ENCODE measurements at regions not wholly inside any gene's neighbourhood (a gene's known extent, or its start where the extent isn't known, plus 50 kb on each side); places are given as distances from the start of the nearest gene placed in this dataset.

- H3F3A ChIP-seq (ENCODE audit: insufficient read depth), result no peaks in the 10 kb centered on the region
- no peak overlapping the region for H3K9ac ChIP-seq (ENCODE audit: low read length)
- no peak overlapping the region for H2AFZ ChIP-seq (ENCODE audit: low read depth, low read length, severe bottlenecking)
- no peaks in the 10 kb centered on the region for H3K27me3 ChIP-seq (ENCODE audit: low read length)
- H3K36me3 ChIP-seq (ENCODE audit: low read length), result no peaks in the 10 kb centered on the region
- H4K20me1 ChIP-seq (ENCODE audit: low read depth, low read length), result no peaks in the 10 kb centered on the region
- no peaks in the 10 kb centered on the region for H3K9me2 ChIP-seq (replicated peaks; ENCODE audit: insufficient read depth, low read length)
- H3K4me2 ChIP-seq (ENCODE audit: low read depth, low read length, poor library complexity, severe bottlenecking), result no peak overlapping the region
- H3K9me3 ChIP-seq (ENCODE audit: insufficient read depth, low read length), result no peaks in the 10 kb centered on the region
- no peaks in the 10 kb centered on the region for H3K79me2 ChIP-seq (ENCODE audit: insufficient read depth, low read length)
- no peak overlapping the region for H3K27ac ChIP-seq (ENCODE audit: low read depth, low read length)
- TF ChIP-seq, protein P1, sequence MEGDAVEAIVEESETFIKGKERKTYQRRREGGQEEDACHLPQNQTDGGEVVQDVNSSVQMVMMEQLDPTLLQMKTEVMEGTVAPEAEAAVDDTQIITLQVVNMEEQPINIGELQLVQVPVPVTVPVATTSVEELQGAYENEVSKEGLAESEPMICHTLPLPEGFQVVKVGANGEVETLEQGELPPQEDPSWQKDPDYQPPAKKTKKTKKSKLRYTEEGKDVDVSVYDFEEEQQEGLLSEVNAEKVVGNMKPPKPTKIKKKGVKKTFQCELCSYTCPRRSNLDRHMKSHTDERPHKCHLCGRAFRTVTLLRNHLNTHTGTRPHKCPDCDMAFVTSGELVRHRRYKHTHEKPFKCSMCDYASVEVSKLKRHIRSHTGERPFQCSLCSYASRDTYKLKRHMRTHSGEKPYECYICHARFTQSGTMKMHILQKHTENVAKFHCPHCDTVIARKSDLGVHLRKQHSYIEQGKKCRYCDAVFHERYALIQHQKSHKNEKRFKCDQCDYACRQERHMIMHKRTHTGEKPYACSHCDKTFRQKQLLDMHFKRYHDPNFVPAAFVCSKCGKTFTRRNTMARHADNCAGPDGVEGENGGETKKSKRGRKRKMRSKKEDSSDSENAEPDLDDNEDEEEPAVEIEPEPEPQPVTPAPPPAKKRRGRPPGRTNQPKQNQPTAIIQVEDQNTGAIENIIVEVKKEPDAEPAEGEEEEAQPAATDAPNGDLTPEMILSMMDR (IDR thresholded peaks at IDR 0.05; ENCODE audit: insufficient read depth, low read length, poor library complexity, severe bottlenecking), result no peak
- no peak for TF ChIP-seq EZH2phosphoT487 (conservative IDR thresholded peaks at IDR 0.05; ENCODE audit: low read length)
- H3K4me3 ChIP-seq (ENCODE audit: insufficient read depth, low read length, poor library complexity, severe bottlenecking), result no peak overlapping the region
Measured at GRCh38 chr2:226184540-226184939, 615.1 kb downstream of the IRS1 start.

GRCh38 chr2:226183550-226183949 lies 616.1 kb downstream of the IRS1 start:
- no peak overlapping the region for H2AFZ ChIP-seq (ENCODE audit: low read depth, low read length, severe bottlenecking)
- TF ChIP-seq EZH2phosphoT487 (conservative IDR thresholded peaks at IDR 0.05; ENCODE audit: low read length), result no peak
- TF ChIP-seq, protein P1 (IDR thresholded peaks at IDR 0.05; ENCODE audit: insufficient read depth, low read length, poor library complexity, severe bottlenecking), result no peak
- no peak overlapping the region for H3K27ac ChIP-seq (ENCODE audit: low read depth, low read length)

GRCh38 chr2:226183033-226183432 lies 616.6 kb downstream of the IRS1 start:
- Histone ChIP-seq H2AFZ (ENCODE audit: low read depth, low read length, severe bottlenecking) (no peak overlapping the region), H3K36me3 (ENCODE audit: low read length) (no peaks in the 10 kb centered on the region), H3K9me2 (replicated peaks; ENCODE audit: insufficient read depth, low read length) (no peaks in the 10 kb centered on the region), H3K79me2 (ENCODE audit: insufficient read depth, low read length) (no peaks in the 10 kb centered on the region), H3K9ac (ENCODE audit: low read length) (no peak overlapping the region), H3K9me3 (ENCODE audit: insufficient read depth, low read length) (no peaks in the 10 kb centered on the region; the same call in 1 of the 2 replicates), H3K27ac (ENCODE audit: low read depth, low read length) (no peak overlapping the region), H3K4me2 (ENCODE audit: low read depth, low read length, poor library complexity, severe bottlenecking) (no peak overlapping the region), H3F3A (ENCODE audit: insufficient read depth) (no peaks in the 10 kb centered on the region), H4K20me1 (ENCODE audit: low read depth, low read length) (no peaks in the 10 kb centered on the region), H3K4me3 (ENCODE audit: insufficient read depth, low read length, poor library complexity, severe bottlenecking) (no peak overlapping the region), H3K27me3 (ENCODE audit: low read length) (no peaks in the 10 kb centered on the region)
- TF ChIP-seq EZH2phosphoT487 (conservative IDR thresholded peaks at IDR 0.05; ENCODE audit: low read length), result no peak
- TF ChIP-seq, protein P1 (IDR thresholded peaks at IDR 0.05; ENCODE audit: insufficient read depth, low read length, poor library complexity, severe bottlenecking), result no peak

More at GRCh38 chr2:226183550-226183949, 616.1 kb downstream of the IRS1 start:
- H4K20me1 ChIP-seq (ENCODE audit: low read depth, low read length), result no peaks in the 10 kb centered on the region
- H3K9ac ChIP-seq (ENCODE audit: low read length), result no peak overlapping the region
- H3K4me2 ChIP-seq (ENCODE audit: low read depth, low read length, poor library complexity, severe bottlenecking), result no peak overlapping the region
- H3F3A ChIP-seq (ENCODE audit: insufficient read depth), result no peaks in the 10 kb centered on the region
- no peaks in the 10 kb centered on the region for H3K79me2 ChIP-seq (ENCODE audit: insufficient read depth, low read length)
- no peaks in the 10 kb centered on the region for H3K9me3 ChIP-seq (ENCODE audit: insufficient read depth, low read length)
- H3K4me3 ChIP-seq (ENCODE audit: insufficient read depth, low read length, poor library complexity, severe bottlenecking), result no peak overlapping the region
- no peaks in the 10 kb centered on the region for H3K9me2 ChIP-seq (replicated peaks; ENCODE audit: insufficient read depth, low read length)
- no peaks in the 10 kb centered on the region for H3K27me3 ChIP-seq (ENCODE audit: low read length)
- no peaks in the 10 kb centered on the region for H3K36me3 ChIP-seq (ENCODE audit: low read length)
